GM23338 (cell line): ENCODE measurements at regions not wholly inside any gene's neighbourhood (a gene's known extent, or its start where the extent isn't known, plus 50 kb on each side); places are given as distances from the start of the nearest gene placed in this dataset.

ENCODE experiments used
- ATAC-seq: fragments of 200-7000 bp; cut with Tn5 transposase; 3 replicates; pipeline ENCODE4 v1.9.1; 2020
- DNase-seq: peaks from one replicate; pipeline ENCODE4 v3.0.0-alpha.2; 2015; ENCODE audit warnings: low spot score
- H2AFZ ChIP-seq: fragments of 200-600 bp; sonication (generic); 2 replicates; pipeline ENCODE4 v1.8.0; 2016; ENCODE audit warnings: antibody characterized with exemption, mild to moderate bottlenecking, moderate library complexity
- H3F3A ChIP-seq: fragments of 200-600 bp; sonication (generic); replicated peaks from 2 replicates; pipeline ENCODE4 v1.8.0; 2017; ENCODE audit warnings: antibody characterized with exemption, mixed run types, low read depth
- H3K27ac ChIP-seq: fragments of 200-600 bp; sonication (generic); 2 replicates; pipeline ENCODE4 v1.6.1; 2016; ENCODE audit warnings: low read depth
- H3K27me3 ChIP-seq: fragments of 200-600 bp; sonication (generic); 2 replicates; pipeline ENCODE4 v1.8.0; 2016; ENCODE audit warnings: mild to moderate bottlenecking, mixed run types, moderate library complexity; ENCODE audit not compliant: insufficient read depth
- H3K36me3 ChIP-seq: fragments of 200-600 bp; sonication (generic); 2 replicates; pipeline ENCODE4 v1.8.0; 2016; ENCODE audit warnings: mild to moderate bottlenecking; ENCODE audit not compliant: insufficient read depth
- H3K4me1 ChIP-seq: fragments of 200-600 bp; sonication (generic); 2 replicates; pipeline ENCODE4 v1.8.0; 2016; ENCODE audit warnings: mild to moderate bottlenecking, moderate library complexity; ENCODE audit not compliant: insufficient read depth
- H3K4me2 ChIP-seq: fragments of 200-600 bp; sonication (generic); 2 replicates; pipeline ENCODE4 v1.7.1; 2017; ENCODE audit warnings: mixed run types
- H3K4me3 ChIP-seq: fragments of 200-600 bp; sonication (generic); 2 replicates; pipeline ENCODE4 v1.6.1; 2016; ENCODE audit warnings: mixed run types
- H3K79me2 ChIP-seq: fragments of 200-600 bp; sonication (generic); replicated peaks from 2 replicates; pipeline ENCODE4 v1.8.0; 2017; ENCODE audit warnings: mild to moderate bottlenecking; ENCODE audit not compliant: insufficient read depth
- H3K9me2 ChIP-seq: fragments of 200-600 bp; sonication (generic); 2 replicates; pipeline ENCODE4 v1.8.0; 2017; ENCODE audit not compliant: insufficient read depth
- H4K20me1 ChIP-seq: fragments of 200-600 bp; sonication (generic); replicated peaks from 2 replicates; pipeline ENCODE4 v1.8.0; 2017; ENCODE audit warnings: mild to moderate bottlenecking; ENCODE audit not compliant: insufficient read depth
- H3K27ac Mint-ChIP-seq: 2 replicates; pipeline ENCODE4 v1.8.0; 2020; ENCODE audit warnings: inconsistent platforms, mild to moderate bottlenecking, moderate library complexity, mixed read lengths
- H3K27me3 Mint-ChIP-seq: 3 replicates; pipeline ENCODE4 v1.8.0; 2022; ENCODE audit warnings: low read depth, mild to moderate bottlenecking, moderate library complexity, mixed read lengths, inconsistent platforms; ENCODE audit not compliant: insufficient read depth, poor library complexity
- H3K36me3 Mint-ChIP-seq: 3 replicates; pipeline ENCODE4 v1.8.0; 2021; ENCODE audit warnings: low read depth, mild to moderate bottlenecking, inconsistent platforms, moderate library complexity, mixed read lengths
- H3K4me1 Mint-ChIP-seq: 3 replicates; pipeline ENCODE4 v1.8.0; 2020; ENCODE audit warnings: mild to moderate bottlenecking, inconsistent platforms, mixed read lengths
- H3K4me3 Mint-ChIP-seq: 3 replicates; pipeline ENCODE4 v1.8.0; 2021; ENCODE audit warnings: moderate library complexity, mild to moderate bottlenecking, inconsistent platforms, mixed read lengths
- H3K9me3 Mint-ChIP-seq: 3 replicates; pipeline ENCODE4 v1.8.0; 2020; ENCODE audit warnings: moderate library complexity, mild to moderate bottlenecking, inconsistent platforms, mixed read lengths
- CREB1 ChIP-seq: fragments of 250-450 bp; sonication (Bioruptor Pico); IDR thresholded peaks from 2 replicates; pipeline ENCODE4 v1.5.0; 2020; ENCODE audit warnings: low read depth, mild to moderate bottlenecking, moderate library complexity
- CTCF ChIP-seq, 2 experiments: fragments of 200-600 bp in 1 of 2; sonication (generic) in 1 of 2; conservative IDR thresholded peaks; 2 replicates each; pipeline versions ENCODE4 v1.5.1 to v1.6.1; 2016 to 2017; ENCODE audit warnings: antibody characterized with exemption in 2 of 2, low read depth in 2 of 2, mild to moderate bottlenecking in 2 of 2, moderate library complexity in 1 of 2
- ETS1 ChIP-seq: IDR thresholded peaks from 2 replicates; pipeline ENCODE4 v1.6.1; 2016; ENCODE audit warnings: antibody characterized with exemption
- EZH2phosphoT487 ChIP-seq: fragments of 200-600 bp; sonication (generic); IDR thresholded peaks from one replicate; pipeline ENCODE4 v1.8.1; 2018; ENCODE audit warnings: antibody characterized with exemption; ENCODE audit not compliant: unreplicated experiment
- REST ChIP-seq: IDR thresholded peaks from one replicate; pipeline ENCODE4 v1.6.1; 2018; ENCODE audit warnings: antibody characterized with exemption; ENCODE audit not compliant: unreplicated experiment
- ZNF331 ChIP-seq: fragments of 250-450 bp; sonication (Bioruptor Pico); IDR thresholded peaks from 2 replicates; pipeline ENCODE4 v1.5.0; 2020; ENCODE audit warnings: low read depth, mild to moderate bottlenecking, moderate library complexity
- ZNF462 ChIP-seq: fragments of 250-450 bp; sonication (Bioruptor Pico); IDR thresholded peaks from 2 replicates; pipeline ENCODE4 v1.5.0; 2020; ENCODE audit warnings: mild to moderate bottlenecking, moderate library complexity

- TF ChIP-seq ZNF462 (CRISPR knock-in tag) (no peak), CTCF (conservative IDR thresholded peaks at IDR 0.05; ENCODE audit: low read depth in 2 of 2) (no peak), ETS1 (no peak)
Observed at GRCh38 chr7:35545831-35546230, 149.1 kb downstream of the HERPUD2 start (continued).

- no peaks in the 10 kb centered on the region for H3K9me3 Mint-ChIP-seq
- H3K27ac Mint-ChIP-seq: no peak overlapping the region
- no peak overlapping the region for H3K27ac ChIP-seq
- H3K4me1 ChIP-seq: no peaks in the 10 kb centered on the region
- H3K36me3 Mint-ChIP-seq: no peaks in the 10 kb centered on the region
- no peak overlapping the region for H3K4me3 Mint-ChIP-seq
- no peaks in the 10 kb centered on the region for H3K36me3 ChIP-seq
- H3F3A ChIP-seq: no peaks in the 10 kb centered on the region
- H3K9me2 ChIP-seq: no peaks in the 10 kb centered on the region
- ATAC-seq (no peak), DNase-seq (no peak)
- H2AFZ ChIP-seq: no peak overlapping the region
- no peak overlapping the region for H3K4me3 ChIP-seq
- H3K27me3 Mint-ChIP-seq: peaks cover 2% of the 10 kb centered on the region
- no peaks in the 10 kb centered on the region for H3K27me3 ChIP-seq
- no peak overlapping the region for H3K4me2 ChIP-seq
- H3K4me1 Mint-ChIP-seq: no peaks in the 10 kb centered on the region
- H3K79me2 ChIP-seq: no peaks in the 10 kb centered on the region
- H4K20me1 ChIP-seq: no peaks in the 10 kb centered on the region
- TF ChIP-seq CREB1 (CRISPR knock-in tag) (no peak), EZH2phosphoT487 (no peak), REST (no peak), ZNF331 (CRISPR knock-in tag) (no peak)
Observed at GRCh38 chr7:35544028-35544742, 150.8 kb downstream of the HERPUD2 start.
